Heart right ventricle (tissue), 16 donors: ENCODE measurements at regions not wholly inside any gene's neighbourhood (a gene's known extent, or its start where the extent isn't known, plus 50 kb on each side); places are given as distances from the start of the nearest gene placed in this dataset.

ENCODE experiments used
- ATAC-seq, 8 donors: fragments of 200-7000 bp; cut with Tn5 transposase; one replicate each; pipeline ENCODE4 v1.9.1; 2020; ENCODE audit warnings: mild to moderate bottlenecking in 8 of 8, moderate library complexity in 8 of 8, moderate number of reproducible peaks in 1 of 8
- DNase-seq, 2 donors: peaks; one replicate each; pipeline ENCODE4 v3.0.0-alpha.2; 2020
- H3K27ac ChIP-seq, 10 donors: fragments of 200-600 bp; sonication (generic) in 2 of 10; one replicate each; pipeline versions ENCODE4 v1.5.0 to v1.8.0; 2020 to 2022; ENCODE audit warnings: mild to moderate bottlenecking in 3 of 10
- H3K27me3 ChIP-seq, 7 donors: fragments of 200-600 bp; one replicate each; pipeline ENCODE4 v1.8.0; 2021 to 2022; ENCODE audit warnings: mild to moderate bottlenecking in 2 of 7
- H3K36me3 ChIP-seq, 9 donors: fragments of 200-600 bp; sonication (generic) in 1 of 9; one replicate each; pipeline versions ENCODE4 v1.5.0 to v1.8.0; 2020 to 2022; ENCODE audit warnings: mild to moderate bottlenecking in 2 of 9
- H3K4me1 ChIP-seq, 9 donors: fragments of 200-600 bp; sonication (generic) in 1 of 9; one replicate each; pipeline versions ENCODE4 v1.5.0 to v1.8.0; 2020 to 2022; ENCODE audit warnings: mild to moderate bottlenecking in 4 of 9
- H3K4me3 ChIP-seq, 10 donors: fragments of 200-600 bp; sonication (generic) in 2 of 10; one replicate each; pipeline versions ENCODE4 v1.5.0 to v1.8.0; 2020 to 2022; ENCODE audit warnings: mild to moderate bottlenecking in 7 of 10, moderate library complexity in 2 of 10
- H3K9me3 ChIP-seq, 11 donors: fragments of 200-600 bp in 10 of 11; sonication (generic) in 2 of 11; one replicate each; pipeline versions ENCODE4 v1.5.0 to v1.8.0; 2013 to 2022; ENCODE audit warnings: mild to moderate bottlenecking in 2 of 11, control low read depth in 1 of 11, moderate library complexity in 1 of 11
- whole genome bisulfite sequencing, 2 donors: extraction: QIAGEN DNeasy Blood & Tissue Kit; methylation state at CpG; one replicate each; pipeline ENCODE4 v1.1.7; 2013; ENCODE audit warnings: inconsistent platforms in 1 of 2; 5-methylcytosine and 5-hydroxymethylcytosine counted together
- intact Hi-C, 10 donors: fragments of 100-400 bp; cut with DNase I; formaldehyde crosslinking; loops; one replicate each; pipeline versions ENCODE4 v1.11.1 to v1.14.2; 2022
- TF ChIP-seq, protein P1 (sequence below), 9 donors: fragments of 200-600 bp; sonication (generic) in 2 of 9; IDR thresholded peaks; one replicate each; pipeline versions ENCODE4 v1.5.0 to v1.8.0; 2021 to 2022; ENCODE audit warnings: antibody characterized with exemption in 9 of 9, mild to moderate bottlenecking in 5 of 9, moderate library complexity in 1 of 9
- donor health status: Arrhythmogenic right ventricular cardiomyopathy.
- donor health status: ischemic (EF 13 %, LVEDD 7.1; RV severe dilation, severe dysfunction).
- donor health status: healthy with polysubstance abuse.
- donor health status: DM: no; HTN: yes; CAD: no.
- donor health status: DM: no; HTN: no; CAD: no.
- donor health status: ischemic (EF 25% LVEDD 6.9; RV normal size, moderate dysfunction).
- donor health status: ischemic (EF 25% LVEDD 5.7; RV mildly dilated, moderate dysfunction).
- donor health status: healthy.
- donor health status: DM: yes; HTN: yes; CAD: no.
- donor health status: Ischemic cardiomyopathy.
- donor health status: ischemic (EF 35%, LVEDD 5.7; RV mildly dilated, moderate dysfunction).
- donor health status: nonischemic (EF 11% LVEDD 7.7; RV severe dilation, severe dysfunction).
- donor health status: DM: yes; HTN: yes; CAD: no.
- donor health status: PGD.
- donor health status: ischemic (EF 29% LVEDD 5.4; RV normal size, mild dysfunction).
- donor health status: nonischemic (EF 23%, LVEDD 6.1; RV moderate dilation, normal function).

DNA sequence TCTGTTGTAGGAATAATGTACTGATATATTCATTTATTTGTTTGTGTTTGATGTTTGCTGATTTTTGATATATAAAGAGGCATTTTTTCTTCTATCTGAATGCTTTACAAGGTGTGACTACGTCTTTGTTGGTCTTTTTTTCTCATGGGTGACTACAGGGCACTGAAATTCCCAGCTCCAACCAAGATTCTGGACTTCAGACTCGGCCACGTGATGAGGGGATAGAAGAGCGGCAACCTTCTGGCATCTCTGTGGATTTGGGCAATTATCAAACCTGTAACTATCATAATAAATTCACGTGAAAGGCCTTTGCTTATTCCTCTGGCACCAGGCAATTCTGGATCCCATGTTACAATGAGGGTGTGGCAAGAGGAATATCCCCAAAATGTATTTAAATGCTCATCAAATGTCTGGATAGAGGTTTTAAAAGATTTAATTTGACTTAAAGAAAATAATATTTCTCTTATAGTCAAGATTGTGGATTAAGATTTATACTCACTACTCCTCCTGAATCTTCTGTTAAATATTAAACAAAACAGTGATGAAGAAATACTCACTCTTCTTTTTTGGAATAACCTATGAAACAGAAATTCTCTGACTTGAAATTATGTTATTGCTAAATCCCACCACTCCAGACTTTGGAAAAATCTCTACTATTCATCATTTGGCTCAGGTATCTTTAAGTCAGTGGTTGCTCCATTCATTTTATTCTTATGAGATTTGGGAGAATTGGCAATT, 276.3 kb downstream of the GPR37 start:
- ATAC-seq, result no peak
- peaks cover 0 to 4% (median 0%) of the 10 kb centered on the region in 11 donors for H3K9me3 ChIP-seq
- no peak overlapping the region for H3K4me3 ChIP-seq
- 72 to 80% methylated on average over 5 of the region's 5 CpGs for WGBS, 2 donors
- no peaks in the 10 kb centered on the region for H3K27me3 ChIP-seq
- TF ChIP-seq, protein P1, sequence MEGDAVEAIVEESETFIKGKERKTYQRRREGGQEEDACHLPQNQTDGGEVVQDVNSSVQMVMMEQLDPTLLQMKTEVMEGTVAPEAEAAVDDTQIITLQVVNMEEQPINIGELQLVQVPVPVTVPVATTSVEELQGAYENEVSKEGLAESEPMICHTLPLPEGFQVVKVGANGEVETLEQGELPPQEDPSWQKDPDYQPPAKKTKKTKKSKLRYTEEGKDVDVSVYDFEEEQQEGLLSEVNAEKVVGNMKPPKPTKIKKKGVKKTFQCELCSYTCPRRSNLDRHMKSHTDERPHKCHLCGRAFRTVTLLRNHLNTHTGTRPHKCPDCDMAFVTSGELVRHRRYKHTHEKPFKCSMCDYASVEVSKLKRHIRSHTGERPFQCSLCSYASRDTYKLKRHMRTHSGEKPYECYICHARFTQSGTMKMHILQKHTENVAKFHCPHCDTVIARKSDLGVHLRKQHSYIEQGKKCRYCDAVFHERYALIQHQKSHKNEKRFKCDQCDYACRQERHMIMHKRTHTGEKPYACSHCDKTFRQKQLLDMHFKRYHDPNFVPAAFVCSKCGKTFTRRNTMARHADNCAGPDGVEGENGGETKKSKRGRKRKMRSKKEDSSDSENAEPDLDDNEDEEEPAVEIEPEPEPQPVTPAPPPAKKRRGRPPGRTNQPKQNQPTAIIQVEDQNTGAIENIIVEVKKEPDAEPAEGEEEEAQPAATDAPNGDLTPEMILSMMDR (IDR thresholded peaks at IDR 0.05), result no peak
- H3K27ac ChIP-seq, result no peak overlapping the region
- no peaks in the 10 kb centered on the region for H3K4me1 ChIP-seq
- DNase-seq, result no peak
- no peaks in the 10 kb centered on the region for H3K36me3 ChIP-seq
- intact Hi-C loops, result no loop called here

DNA sequence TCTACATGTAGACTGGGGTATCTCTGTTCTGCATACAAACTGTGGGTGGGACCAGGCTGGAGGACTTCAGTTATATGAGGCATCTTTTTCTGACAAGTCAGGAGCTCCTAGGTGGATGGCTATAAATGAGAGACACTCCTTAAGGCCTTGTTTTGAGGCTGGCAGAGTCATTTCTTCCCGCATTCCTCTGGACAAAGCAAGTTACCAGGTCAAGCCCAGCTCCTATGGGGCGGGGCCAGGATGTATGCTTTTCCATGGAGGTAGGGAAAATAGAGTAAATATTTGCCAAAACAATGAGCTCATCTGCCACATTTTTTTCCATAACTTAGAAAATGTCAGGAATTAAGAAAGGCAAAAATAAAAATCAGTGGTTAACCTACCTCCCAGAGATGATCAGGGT, 283.4 kb downstream of the GPR37 start:
- Histone ChIP-seq H3K4me3 (no peak overlapping the region), H3K9me3 (no peaks in the 10 kb centered on the region), H3K27me3 (no peaks in the 10 kb centered on the region), H3K27ac (no peak overlapping the region), H3K4me1 (no peaks in the 10 kb centered on the region), H3K36me3 (no peaks in the 10 kb centered on the region)
- TF ChIP-seq, protein P1 (IDR thresholded peaks at IDR 0.05), result no peak
- intact Hi-C loops, result no loop called here
- no peak for DNase-seq
- WGBS, 2 donors, result 76 to 78% methylated on average over 2 of the region's 2 CpGs
- ATAC-seq, result no peak

DNA sequence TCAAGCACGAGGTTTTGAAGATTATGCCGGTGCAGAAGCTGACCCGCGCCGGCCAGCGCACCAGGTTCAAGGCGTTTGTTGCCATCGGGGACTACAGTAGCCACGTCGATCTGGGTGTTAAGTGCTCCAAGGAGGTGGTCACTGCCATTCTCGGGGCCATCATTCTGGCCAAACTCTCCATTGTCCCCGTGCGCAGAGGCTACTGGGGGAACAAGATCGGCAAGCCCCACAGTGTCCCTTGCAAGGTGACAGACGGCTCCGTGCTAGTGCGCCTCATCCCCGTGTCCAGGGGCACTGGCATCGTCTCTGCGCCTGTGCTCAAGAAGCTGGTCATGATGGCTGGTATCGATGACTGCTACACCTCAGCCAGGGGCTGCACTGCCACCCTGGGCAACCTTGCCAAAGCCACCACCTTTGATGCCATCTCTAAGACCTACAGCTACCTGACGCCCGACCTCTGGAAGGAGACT, 284.7 kb downstream of the GPR37 start:
- 94 to 96% methylated on average over 23 of the region's 23 CpGs for WGBS, 2 donors
- Histone ChIP-seq H3K27ac (no peak overlapping the region), H3K4me3 (no peak overlapping the region), H3K27me3 (no peaks in the 10 kb centered on the region), H3K4me1 (no peaks in the 10 kb centered on the region), H3K36me3 (no peaks in the 10 kb centered on the region), H3K9me3 (no peaks in the 10 kb centered on the region)
- intact Hi-C loops, result no loop called here
- DNase-seq (no peak), ATAC-seq (no peak)
- TF ChIP-seq, protein P1 (IDR thresholded peaks at IDR 0.05), result no peak

DNA sequence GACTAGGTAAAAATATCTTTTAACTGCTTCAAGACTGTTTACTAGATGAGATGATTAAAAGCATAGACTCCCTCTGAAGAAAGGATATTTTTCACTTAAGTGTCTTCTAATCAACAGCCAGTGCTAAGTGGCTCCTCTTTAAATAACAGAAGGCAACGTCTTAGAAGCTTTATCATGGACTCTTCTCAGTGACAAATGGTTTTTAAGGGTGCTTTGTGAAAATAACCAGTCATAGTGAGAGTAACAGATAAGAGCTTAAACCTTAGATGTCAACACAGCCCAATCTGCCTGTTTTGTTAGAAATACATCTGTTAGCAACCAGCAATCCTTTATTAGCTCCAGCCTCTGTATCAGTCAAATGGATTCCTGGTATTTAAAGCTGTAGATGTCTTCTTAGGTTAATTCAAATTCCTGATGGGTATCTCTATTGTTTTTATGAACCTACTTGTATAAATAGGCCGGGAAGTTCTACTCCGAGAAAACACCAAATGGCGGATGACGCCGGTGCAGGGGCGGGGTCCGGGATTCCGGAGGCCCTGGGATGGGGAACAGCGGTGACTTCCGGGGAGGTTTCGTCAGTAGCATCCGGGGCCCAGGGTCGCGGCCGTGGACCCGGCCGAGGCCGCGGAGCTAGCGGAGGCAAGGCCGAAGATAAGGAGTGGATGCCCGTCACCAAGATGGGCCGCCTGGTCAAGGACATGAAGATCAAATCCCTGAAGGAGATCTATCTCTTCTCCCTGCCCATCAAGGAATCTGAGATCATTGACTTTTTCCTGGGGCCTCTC, 285.4 kb downstream of the GPR37 start:
- no peak overlapping the region for H3K4me3 ChIP-seq
- DNase-seq (no peak), ATAC-seq (no peak)
- no peaks in the 10 kb centered on the region for H3K27me3 ChIP-seq
- intact Hi-C loops, result no loop called here
- WGBS, 2 donors, result 85% methylated on average over 24 of the region's 24 CpGs
- no peaks in the 10 kb centered on the region for H3K4me1 ChIP-seq
- TF ChIP-seq, protein P1 (IDR thresholded peaks at IDR 0.05), result no peak
- no peak overlapping the region for H3K27ac ChIP-seq
- no peaks in the 10 kb centered on the region for H3K9me3 ChIP-seq
- H3K36me3 ChIP-seq, result no peaks in the 10 kb centered on the region
